GM12878 (cell line): ENCODE measurements at regions not wholly inside any gene's neighbourhood (a gene's known extent, or its start where the extent isn't known, plus 50 kb on each side); places are given as distances from the start of the nearest gene placed in this dataset.

Experiments
- ATAC-seq: fragments of 200-7000 bp; cut with Tn5 transposase; 3 replicates; pipeline ENCODE4 v1.9.1; 2020; ENCODE audit warnings: mild to moderate bottlenecking, moderate library complexity
- BruUV-seq: library from RNA; stranded (reverse); fragments of 400-500 nt; replicated peaks from 2 replicates; lab custom pipeline; 2021; lab: Mats Ljungman, UMichigan
- CTCF ChIA-PET: fragments of 300-600 bp; sonication (Branson Sonifier 250); formaldehyde crosslinking; extraction: SDS; loops from one replicate; lab custom pipeline; 2021; ENCODE audit warnings: inconsistent platforms; lab: Yijun Ruan, JAX
- POLR2A ChIA-PET: fragments of 350-600 bp; formaldehyde crosslinking; extraction: SDS; loops from one replicate; lab custom pipeline; 2021; ENCODE audit warnings: inconsistent platforms; lab: Charles Lee
- RAD21 ChIA-PET: fragments of 300-600 bp; sonication (Branson Sonifier 250); formaldehyde crosslinking; loops from one replicate; lab custom pipeline; 2023; ENCODE audit warnings: antibody characterized with exemption; ENCODE audit not compliant: unreplicated experiment; lab: Charles Lee
- SMC1A ChIA-PET: fragments of 300-600 bp; sonication (Branson Sonifier 250); formaldehyde crosslinking; loops from one replicate; lab custom pipeline; 2023; ENCODE audit not compliant: unreplicated experiment, uncharacterized antibody; lab: Charles Lee
- DNase-seq: peaks from one replicate; pipeline ENCODE4 v3.0.0-alpha.2; 2011; ENCODE audit warnings: low read depth, low spot score
- FAIRE-seq: peaks from 3 replicates; lab custom pipeline; 2011; peaks lifted over from hg19 to GRCh38; lab: Jason Lieb, UNC
- H2AFZ ChIP-seq: 2 replicates; pipeline ENCODE4 v1.6.0; 2011; ENCODE audit warnings: low read depth, low read length, control low read depth; ENCODE audit not compliant: control insufficient read depth
- H3K27ac ChIP-seq: 2 replicates; pipeline ENCODE4 v1.5.1; 2011; ENCODE audit warnings: control low read depth; ENCODE audit not compliant: control insufficient read depth, insufficient read depth
- H3K27me3 ChIP-seq, 2 experiments: replicated peaks in 1 of 2; 2 replicates each; pipeline versions ENCODE4 v1.6.0 to v1.6.1; 2011; ENCODE audit warnings: low read length in 1 of 2; ENCODE audit not compliant: control insufficient read depth in 2 of 2, insufficient read depth in 2 of 2
- H3K36me3 ChIP-seq, 2 experiments: 2 replicates each; pipeline ENCODE4 v1.5.1; 2011; ENCODE audit warnings: low read length in 1 of 2; ENCODE audit not compliant: control insufficient read depth in 2 of 2, insufficient read depth in 2 of 2
- H3K4me1 ChIP-seq: 2 replicates; pipeline ENCODE4 v1.6.1; 2011; ENCODE audit warnings: mild to moderate bottlenecking, low read length, moderate library complexity, mixed read lengths; ENCODE audit not compliant: control insufficient read depth, insufficient read depth
- H3K4me2 ChIP-seq: 2 replicates; pipeline ENCODE4 v1.6.0; 2011; ENCODE audit warnings: control low read depth; ENCODE audit not compliant: control insufficient read depth, insufficient read depth
- H3K4me3 ChIP-seq: fragments of 200-600 bp; sonication (generic); 2 replicates; pipeline ENCODE4 v1.5.1; 2016
- H3K79me2 ChIP-seq: 2 replicates; pipeline ENCODE4 v1.6.0; 2011; ENCODE audit warnings: low read length; ENCODE audit not compliant: control insufficient read depth, insufficient read depth
- H3K9ac ChIP-seq: 2 replicates; pipeline ENCODE4 v1.8.0; 2011; ENCODE audit warnings: low read length, control low read depth, mixed read lengths; ENCODE audit not compliant: control insufficient read depth, insufficient read depth
- H3K9me3 ChIP-seq: replicated peaks from 3 replicates; pipeline ENCODE4 v1.5.1; 2011; ENCODE audit warnings: mild to moderate bottlenecking, low read length; ENCODE audit not compliant: control insufficient read depth, insufficient read depth
- H4K20me1 ChIP-seq: 2 replicates; pipeline ENCODE4 v1.6.0; 2011; ENCODE audit not compliant: control insufficient read depth, insufficient read depth
- ATF3 ChIP-seq: IDR thresholded peaks from 2 replicates; pipeline ENCODE4 v1.6.1; 2011; ENCODE audit warnings: low read depth, mild to moderate bottlenecking, low read length, moderate library complexity, borderline replicate concordance; ENCODE audit errors: extremely low read depth
- HDAC6 ChIP-seq: fragments of 200-600 bp; sonication (generic); IDR thresholded peaks from one replicate; pipeline ENCODE4 v1.8.0; 2017; ENCODE audit warnings: antibody characterized with exemption; ENCODE audit not compliant: unreplicated experiment
- MYC ChIP-seq: IDR thresholded peaks from 2 replicates; pipeline ENCODE4 v1.6.1; 2011; ENCODE audit warnings: mild to moderate bottlenecking, low read length, moderate library complexity, inconsistent platforms; ENCODE audit not compliant: insufficient read depth, insufficient replicate concordance, insufficient read length, severe bottlenecking
- PAX5 ChIP-seq: IDR thresholded peaks from 2 replicates; pipeline ENCODE4 v1.6.1; 2011; ENCODE audit warnings: low read depth, low read length, borderline replicate concordance
- PAX8 ChIP-seq: fragments of 450-650 bp; IDR thresholded peaks from 2 replicates; pipeline ENCODE4 v1.6.1; 2017; ENCODE audit warnings: mild to moderate bottlenecking, moderate library complexity
- RAD21 ChIP-seq: IDR thresholded peaks from 2 replicates; pipeline ENCODE4 v1.6.1; 2011; ENCODE audit warnings: mild to moderate bottlenecking, low read depth, low read length, moderate library complexity; ENCODE audit not compliant: insufficient read depth
- SIN3A ChIP-seq: IDR thresholded peaks from 2 replicates; pipeline ENCODE4 v1.6.1; 2012; ENCODE audit warnings: low read depth, low read length, improper control_type of control experiment
- SIX5 ChIP-seq: IDR thresholded peaks from 2 replicates; pipeline ENCODE4 v1.6.1; 2011; ENCODE audit warnings: mild to moderate bottlenecking, low read depth, low read length, moderate library complexity; ENCODE audit not compliant: severe bottlenecking
- SREBF1 ChIP-seq: IDR thresholded peaks from 2 replicates; pipeline ENCODE4 v1.6.1; 2012; ENCODE audit warnings: mild to moderate bottlenecking, low read length
- STAT3 ChIP-seq: IDR thresholded peaks from 2 replicates; pipeline ENCODE4 v1.6.1; 2011; ENCODE audit warnings: low read depth, low read length, improper control_type of control experiment
- ZNF24 ChIP-seq: fragments of 450-650 bp; IDR thresholded peaks from 2 replicates; pipeline ENCODE4 v1.6.1; 2017; ENCODE audit warnings: antibody characterized with exemption, mild to moderate bottlenecking
- WGBS: methylation state at CpG from one replicate; pipeline ENCODE4 v1.1.6; 2016; ENCODE audit warnings: low lambda C conversion rate; ENCODE audit not compliant: insufficient replicate concordance, insufficient coverage; ENCODE audit errors: missing lambda C conversion rate; 5-methylcytosine and 5-hydroxymethylcytosine counted together
- in situ Hi-C: fragments of 300-500 bp; cut with MboI; formaldehyde crosslinking; loops from 9 replicates; pipeline ENCODE4 v1.14.3; 2018; ENCODE audit warnings: mixed read lengths
- intact Hi-C: fragments of 100-400 bp; cut with micrococcal nuclease; formaldehyde crosslinking; loops from one replicate; pipeline ENCODE4 v1.14.2; 2022; ENCODE audit not compliant: unreplicated experiment

DNA sequence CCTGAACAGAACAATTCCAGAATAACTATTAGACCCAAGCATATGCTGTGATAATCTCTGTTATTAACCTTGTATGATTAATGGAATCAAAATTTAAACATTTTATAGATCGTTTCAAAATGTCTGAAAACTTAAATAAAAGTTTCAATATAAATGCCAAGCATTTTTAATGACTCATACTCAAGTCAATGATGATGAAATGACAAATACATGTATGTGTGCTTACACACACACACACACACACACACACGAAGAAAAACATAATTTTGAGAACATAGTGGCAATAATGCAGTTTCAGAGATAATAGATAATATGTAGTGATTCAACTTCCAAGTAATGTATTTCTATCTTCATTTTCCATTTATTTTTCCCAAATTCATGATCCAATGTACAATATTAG lies 384.9 kb upstream of the FOXG1 start:
- ChIA-PET CTCF (no interaction called here), SMC1A (no interaction called here), RAD21 (no interaction called here), POLR2A (no interaction called here)
- DNase-seq: no peak
- H3K9me3 ChIP-seq: no peaks in the 10 kb centered on the region
- H3K4me2 ChIP-seq: no peak overlapping the region
- no peak overlapping the region for H3K9ac ChIP-seq
- TF ChIP-seq PAX8 (no peak), SREBF1 (no peak), HDAC6 (no peak), SIX5 (no peak), MYC (no peak), SIN3A (no peak), RAD21 (no peak), ATF3 (no peak), STAT3 (no peak), ZNF24 (no peak), PAX5 (no peak)
- BruUV-seq: no TSS peak
- H3K79me2 ChIP-seq: no peaks in the 10 kb centered on the region
- FAIRE-seq: no peak
- H3K27ac ChIP-seq: no peak overlapping the region
- no peak for ATAC-seq
- no peaks in the 10 kb centered on the region for H3K36me3 ChIP-seq
- no peaks in the 10 kb centered on the region for H3K27me3 ChIP-seq
- H3K4me3 ChIP-seq: no peak overlapping the region
- no peaks in the 10 kb centered on the region for H3K4me1 ChIP-seq
- no peak overlapping the region for H2AFZ ChIP-seq
- WGBS: 3% methylated on average over 2 of the region's 2 CpGs
- in situ Hi-C loops (no loop called here), intact Hi-C loops (no loop called here)
- no peaks in the 10 kb centered on the region for H4K20me1 ChIP-seq
